Ishikawa (cell line): ENCODE measurements at regions not wholly inside any gene's neighbourhood (a gene's known extent, or its start where the extent isn't known, plus 50 kb on each side); places are given as distances from the start of the nearest gene placed in this dataset.

Experiments
- CEBPB ChIP-seq: IDR thresholded peaks from 2 replicates; pipeline ENCODE4 v1.6.1; 2012
- CREB1 ChIP-seq: IDR thresholded peaks from 2 replicates; pipeline ENCODE4 v1.6.1; 2012; ENCODE audit warnings: low read depth
- EP300 ChIP-seq: IDR thresholded peaks from 2 replicates; pipeline ENCODE4 v1.6.1; 2012; ENCODE audit warnings: borderline replicate concordance
- MAX ChIP-seq: IDR thresholded peaks from 2 replicates; pipeline ENCODE4 v1.6.1; 2012
- RAD21 ChIP-seq: IDR thresholded peaks from 2 replicates; pipeline ENCODE4 v1.6.1; 2012; ENCODE audit warnings: low read depth
- TEAD4 ChIP-seq: IDR thresholded peaks from 2 replicates; pipeline ENCODE4 v1.6.1; 2012
- YY1 ChIP-seq: IDR thresholded peaks from 2 replicates; pipeline ENCODE4 v1.6.1; 2012; ENCODE audit warnings: low read depth

GRCh38 chr1:195617106-195617505, 991.1 kb downstream of the KCNT2 start:
- peak; percentile 63; the same call in 1 of the 2 replicates for TF ChIP-seq TEAD4
- no peak for TF ChIP-seq MAX
- TF ChIP-seq YY1 = no peak
- no peak for TF ChIP-seq CREB1
- no peak for TF ChIP-seq EP300
- no peak for TF ChIP-seq CEBPB
- no peak for TF ChIP-seq RAD21
